ENCODE measurements at regions not wholly inside any gene's neighbourhood (a gene's known extent, or its start where the extent isn't known, plus 50 kb on each side); places are given as distances from the start of the nearest gene placed in this dataset.

DNA sequence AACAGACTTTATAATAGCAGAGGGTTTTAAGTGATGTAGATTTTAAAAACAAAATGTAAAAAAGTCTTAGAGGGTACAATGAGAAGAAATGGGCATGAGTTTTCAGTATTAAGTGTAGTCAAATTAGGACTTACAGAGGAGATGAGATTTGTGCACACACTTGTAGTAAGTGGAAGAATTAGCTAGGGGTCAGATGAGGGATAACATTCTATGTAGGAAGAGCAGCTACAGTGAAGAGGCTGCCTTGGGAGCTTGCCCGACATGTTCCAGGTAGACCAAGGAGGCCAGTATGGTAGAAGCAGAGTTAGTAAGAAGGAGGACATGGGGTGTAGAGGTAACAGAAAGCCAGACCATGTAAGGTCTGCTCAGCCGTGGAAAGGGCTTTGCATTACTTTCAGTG lies 189.2 kb upstream of the DSEL start:
- DNase-seq = no peak

DNA sequence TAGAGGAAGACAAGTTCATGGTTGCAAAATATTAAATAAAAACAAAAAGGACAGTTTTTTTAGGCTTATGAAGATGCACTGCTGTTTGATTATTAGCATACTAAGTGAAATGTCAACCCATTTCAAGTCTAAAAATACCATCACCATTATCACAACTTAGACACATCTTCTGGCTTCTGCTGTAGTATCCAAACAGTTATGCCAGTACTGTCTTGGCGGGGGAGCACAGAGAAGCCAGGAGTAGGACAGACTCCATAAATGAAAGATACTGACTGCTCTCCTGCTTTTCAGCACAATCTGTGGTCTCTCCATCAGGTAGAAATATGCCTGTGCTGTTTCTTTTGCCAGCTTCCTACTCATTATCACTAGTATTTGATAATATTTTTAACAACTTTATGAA lies 179.2 kb upstream of the DSEL start:
- no peak for DNase-seq

DNA sequence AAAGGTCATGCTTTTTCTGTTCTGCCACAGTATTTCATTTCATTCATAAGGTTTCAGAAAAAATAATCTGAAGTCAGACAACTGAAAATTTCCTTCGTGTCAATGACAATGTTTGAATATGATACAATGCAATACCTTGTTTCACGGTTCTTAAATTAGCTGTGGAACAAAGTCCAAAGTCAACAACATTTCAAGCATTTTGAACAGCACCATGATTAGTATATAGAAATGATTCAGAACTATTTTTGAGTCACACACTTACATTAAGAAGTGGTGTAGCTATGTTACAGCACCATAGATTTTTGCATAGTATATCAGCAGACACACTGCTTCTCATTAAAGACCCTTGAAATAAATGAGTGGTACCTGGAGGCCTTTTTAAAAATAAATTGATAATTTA lies 178.3 kb upstream of the DSEL start:
- DNase-seq = no peak

DNA sequence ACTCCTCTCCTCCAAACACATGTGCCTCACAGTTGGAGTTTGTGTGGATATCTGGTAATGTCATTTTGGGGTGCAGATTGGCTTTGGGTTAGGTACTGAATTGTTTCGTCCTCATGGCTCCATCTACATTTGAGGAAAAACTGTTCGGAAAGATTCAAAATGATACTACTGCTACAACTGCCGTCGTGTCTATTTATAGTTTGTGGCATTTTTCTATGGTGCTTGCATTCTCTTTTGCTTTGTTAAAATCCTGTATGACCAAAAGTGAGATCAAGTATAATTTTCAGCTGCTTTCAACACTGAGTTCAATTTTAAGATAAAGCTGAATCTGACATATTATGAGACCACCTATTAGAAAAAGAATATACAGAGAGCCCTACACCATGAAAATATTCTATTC lies 176.3 kb upstream of the DSEL start:
- DNase-seq = no peak

DNA sequence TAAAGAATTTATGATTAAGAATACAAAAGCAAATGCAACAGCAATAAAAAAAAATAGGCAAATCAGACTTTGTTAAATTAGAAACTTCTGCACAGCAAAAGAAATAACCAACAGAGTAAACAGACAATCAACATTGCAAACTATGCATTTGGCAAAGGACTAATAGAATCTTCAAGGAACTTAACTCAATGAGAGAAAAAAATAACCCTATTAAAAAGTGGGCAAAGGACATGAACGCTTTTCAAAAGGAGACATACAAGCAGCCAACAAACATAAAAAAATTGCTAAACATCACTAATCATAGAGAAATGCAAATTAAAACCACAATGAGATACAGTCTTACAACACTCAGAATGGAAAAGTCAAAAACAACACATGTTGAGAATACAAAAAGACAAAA lies 166.0 kb upstream of the DSEL start:
- no peak for DNase-seq

DNA sequence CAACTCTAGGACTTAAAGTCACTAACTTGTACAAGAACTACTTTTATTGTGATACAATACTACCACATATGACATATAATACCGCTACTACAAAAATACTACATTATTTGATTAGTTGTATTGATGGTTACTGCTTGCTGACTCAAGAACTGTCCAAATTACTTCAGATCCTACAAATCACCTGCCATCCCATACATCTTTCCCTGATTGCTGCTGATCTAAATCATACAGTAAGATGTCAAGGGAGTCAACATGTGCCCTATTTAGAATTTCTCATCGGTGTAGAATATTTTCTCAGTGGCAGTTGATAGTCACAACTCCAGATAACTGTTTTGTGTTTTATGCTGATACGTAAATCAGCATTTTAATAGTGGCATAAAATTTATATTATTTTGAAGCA lies 161.0 kb upstream of the DSEL start:
- no peak for DNase-seq

DNA sequence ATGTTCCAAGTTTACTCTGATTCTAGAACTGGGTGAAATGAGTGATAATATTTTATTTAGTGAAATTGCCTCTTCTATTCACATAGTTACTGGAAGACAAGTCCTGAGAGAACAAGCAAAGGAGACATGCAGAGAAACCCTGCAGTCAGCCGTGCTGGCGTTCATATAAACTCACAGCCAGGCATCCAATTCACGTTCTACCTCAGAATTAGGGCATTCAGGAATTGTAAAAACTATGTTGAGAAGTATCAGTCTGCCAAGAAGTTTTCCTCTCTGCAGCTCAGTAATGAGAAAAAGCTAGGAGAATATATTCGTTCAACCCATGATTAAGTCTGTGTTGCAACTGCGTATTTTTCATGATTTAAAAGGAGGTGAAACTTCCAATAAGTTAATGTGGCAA lies 156.2 kb upstream of the DSEL start:
- DNase-seq = no peak

DNA sequence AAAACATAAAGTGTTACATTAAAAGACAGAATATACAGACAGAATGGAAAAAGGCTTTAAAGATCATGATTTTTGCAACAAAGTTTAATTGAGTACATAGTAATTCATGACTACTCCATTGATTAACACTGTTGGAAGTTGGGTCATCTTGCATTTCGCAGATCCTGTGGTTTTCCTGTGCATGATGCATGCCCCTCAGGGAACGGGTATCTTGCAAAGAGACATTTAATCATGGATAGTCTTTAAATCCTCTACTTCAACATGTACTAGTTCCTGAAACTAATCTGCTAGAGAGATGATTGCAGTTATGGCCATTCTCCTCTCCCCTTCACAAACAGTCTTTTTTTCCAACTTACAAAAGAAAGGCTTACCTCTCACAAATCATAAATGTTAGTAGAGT lies 155.6 kb upstream of the DSEL start:
- DNase-seq = no peak

DNA sequence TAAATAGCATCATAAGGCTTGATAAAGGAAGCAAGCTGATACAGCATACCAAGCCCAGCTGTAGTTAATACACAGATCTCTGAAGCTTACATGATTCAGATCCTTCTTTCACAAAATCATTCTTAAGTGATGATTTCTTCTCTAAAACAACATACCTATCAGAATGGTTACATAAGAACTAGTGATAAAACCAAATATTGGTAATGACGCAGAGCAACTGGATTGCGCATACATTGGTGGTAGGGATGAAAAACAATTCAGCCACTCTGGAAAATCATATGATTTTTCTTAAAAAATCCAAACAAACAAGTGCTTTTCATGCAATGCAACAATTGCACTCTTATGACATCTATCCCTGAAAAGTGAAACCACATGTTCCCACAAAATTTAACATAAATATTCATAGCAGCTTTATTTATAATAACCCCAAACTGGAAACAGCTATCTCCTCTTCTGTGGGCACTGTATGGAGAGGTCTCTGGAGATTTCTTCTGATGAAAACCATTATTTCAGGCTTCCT lies 153.6 kb upstream of the DSEL start:
- DNase-seq = no peak

DNA sequence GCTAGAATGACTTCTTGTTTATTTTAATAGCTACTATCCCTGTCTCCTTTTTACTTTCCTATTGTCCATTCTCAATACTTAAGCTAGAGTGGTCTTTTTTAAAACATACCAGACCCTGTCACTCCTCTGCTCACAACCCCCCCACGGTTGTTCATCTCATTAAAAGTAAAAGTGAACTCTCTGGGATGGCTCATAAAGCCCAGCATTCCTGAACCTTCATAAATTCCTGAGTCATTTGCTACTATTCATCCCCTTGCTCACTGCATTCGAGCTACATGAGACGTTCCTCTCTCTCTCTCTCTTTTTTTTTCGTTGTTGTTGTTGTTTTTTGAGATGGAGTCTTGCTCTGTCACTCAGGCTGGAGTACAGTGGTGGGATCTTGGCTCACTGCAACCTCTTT lies 148.7 kb upstream of the DSEL start:
- DNase-seq = no peak

DNA sequence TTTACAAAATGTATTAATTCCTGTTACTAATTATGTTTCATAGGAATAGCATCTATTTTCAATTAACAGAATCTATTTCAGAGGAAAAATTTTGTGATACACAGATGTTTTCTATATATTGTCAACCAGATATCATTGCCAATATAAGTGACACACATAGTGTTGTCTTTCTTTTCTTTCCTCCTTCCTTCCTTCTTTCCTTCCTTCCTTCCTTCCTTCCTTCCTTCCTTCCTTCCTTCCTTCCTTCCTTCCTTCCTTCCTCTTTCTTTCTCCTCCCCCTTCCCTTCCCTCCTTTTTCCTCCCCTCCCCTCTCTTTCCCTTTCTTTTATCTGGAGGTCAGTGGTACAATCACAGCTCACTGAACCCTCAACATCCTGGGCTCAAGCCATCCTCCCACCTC lies 146.5 kb upstream of the DSEL start:
- no peak for DNase-seq

DNA sequence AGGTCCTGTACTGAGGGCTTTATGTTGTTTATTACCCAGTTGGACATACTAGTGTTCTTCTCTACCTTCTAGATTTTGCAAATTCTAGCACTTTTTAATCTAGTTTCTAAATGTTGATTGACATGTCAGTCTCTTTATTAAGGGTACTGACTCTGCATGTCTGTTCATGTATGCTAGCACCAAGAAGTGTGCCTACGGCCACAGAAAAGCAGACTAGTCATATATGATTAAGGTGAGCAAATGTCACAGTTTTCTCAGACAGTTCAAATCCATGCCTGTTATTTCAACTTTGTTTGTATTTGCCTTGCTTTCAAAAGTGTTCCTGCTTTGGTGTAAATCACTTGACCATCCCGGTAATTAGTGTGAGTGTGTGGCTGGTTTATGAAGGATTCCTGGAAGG lies 145.0 kb upstream of the DSEL start:
- DNase-seq = no peak

DNA sequence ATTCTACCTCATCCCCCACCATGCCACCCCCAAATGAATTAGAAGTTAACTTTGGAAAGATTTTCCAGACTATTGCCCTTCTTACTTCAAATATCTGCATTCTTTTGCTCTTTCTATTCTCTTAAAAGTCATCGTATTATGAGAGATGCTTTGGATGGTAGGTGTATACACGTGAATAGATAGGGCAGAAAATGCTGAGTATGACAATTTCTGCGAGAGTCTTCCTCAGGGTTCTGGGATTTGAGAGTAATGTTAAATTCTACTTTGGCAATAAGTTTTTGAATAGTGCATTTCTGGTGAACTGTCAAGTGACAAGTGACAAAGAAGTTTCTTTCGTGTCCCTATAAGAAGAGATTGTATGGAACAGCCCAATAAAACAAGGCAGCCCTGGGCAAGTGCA lies 137.6 kb upstream of the DSEL start:
- DNase-seq = no peak

DNA sequence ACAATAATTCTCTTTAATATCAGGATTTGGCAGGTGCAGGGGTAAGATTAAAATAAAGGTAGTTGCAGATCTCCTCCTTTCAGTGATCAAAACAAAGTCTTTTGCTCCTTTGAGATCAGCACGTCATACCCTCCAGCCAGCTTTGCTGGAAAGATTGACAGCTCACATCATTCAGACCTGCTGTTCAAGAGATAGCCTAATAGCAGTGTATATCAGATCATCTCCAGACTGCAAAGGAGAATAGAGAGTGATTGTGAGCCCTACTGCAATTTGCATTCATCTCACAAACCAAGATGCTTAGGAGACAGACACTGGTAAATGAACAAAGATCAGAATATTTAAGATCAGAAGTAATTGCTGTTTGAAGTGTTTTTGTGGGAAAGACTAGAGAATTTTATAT lies 135.8 kb upstream of the DSEL start:
- DNase-seq = no peak

DNA sequence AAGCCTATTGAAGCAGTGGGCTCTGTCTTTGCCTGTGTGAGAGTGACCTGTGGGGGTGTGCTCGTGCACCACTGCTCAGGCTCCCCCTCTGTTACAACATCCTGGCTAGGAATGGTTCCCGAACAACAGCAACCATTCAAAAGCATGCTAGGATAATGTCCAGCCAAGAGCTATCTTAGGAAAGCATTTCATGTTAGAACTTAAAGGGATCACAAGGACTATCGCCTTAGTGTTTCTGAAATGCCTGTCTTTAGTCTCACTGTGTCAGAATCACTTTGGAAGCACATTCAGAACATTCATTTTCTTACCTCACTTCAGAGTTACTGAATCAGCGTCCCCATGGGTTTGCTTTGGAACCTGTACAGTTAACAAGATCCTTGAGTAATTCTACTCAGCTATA lies 134.9 kb upstream of the DSEL start:
- no peak for DNase-seq

DNA sequence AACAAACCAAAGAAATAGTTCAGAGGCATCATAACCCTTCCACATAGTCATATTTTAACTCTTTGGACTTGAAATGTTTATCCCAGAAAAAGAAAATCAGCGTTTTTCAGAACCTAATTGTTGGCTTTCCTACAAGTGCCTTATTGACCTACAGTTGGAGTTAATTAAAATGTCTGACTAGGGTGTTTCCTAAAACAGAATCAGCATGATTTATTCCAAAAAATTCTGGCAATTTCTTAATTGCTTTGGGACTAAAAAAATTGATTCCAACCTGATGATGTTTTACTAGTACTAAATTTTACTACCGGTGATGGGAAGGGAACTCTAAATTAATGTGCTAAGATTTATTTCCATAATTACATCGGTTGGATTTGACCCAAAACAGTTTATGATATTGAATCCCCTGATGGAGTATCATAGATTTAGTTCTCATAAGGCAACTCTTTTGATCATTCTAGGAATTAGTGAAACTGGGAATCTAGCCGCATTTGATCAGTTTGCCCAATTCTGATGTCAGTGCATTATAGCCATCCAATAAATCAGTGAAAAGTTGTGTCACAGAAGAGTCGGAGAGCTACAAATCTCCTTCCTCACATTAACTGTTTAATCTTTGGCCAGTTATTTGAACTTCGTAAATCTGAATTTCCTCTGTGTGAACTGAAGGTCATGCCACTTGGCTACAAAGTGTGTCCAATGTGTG lies 134.3 kb upstream of the DSEL start:
- no peak for DNase-seq

DNA sequence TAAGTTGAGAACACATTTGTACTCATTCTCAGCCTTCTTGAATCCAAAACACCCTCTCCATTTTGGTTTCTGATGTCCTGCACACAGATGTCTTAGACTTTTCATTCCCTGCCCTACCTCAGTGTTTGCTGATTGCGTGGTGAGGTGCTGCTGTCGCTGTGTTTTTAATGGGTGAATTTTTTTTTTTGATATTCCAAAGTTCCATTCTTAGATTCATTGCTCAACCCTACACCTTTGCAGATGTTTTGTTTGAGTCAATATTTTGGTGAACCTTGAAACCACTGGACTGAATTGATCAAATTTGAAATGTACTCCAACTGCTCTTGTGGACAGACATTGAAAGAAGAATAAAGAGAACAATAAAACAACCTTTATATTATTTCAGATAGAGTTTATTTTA lies 130.4 kb upstream of the DSEL start:
- DNase-seq = no peak

DNA sequence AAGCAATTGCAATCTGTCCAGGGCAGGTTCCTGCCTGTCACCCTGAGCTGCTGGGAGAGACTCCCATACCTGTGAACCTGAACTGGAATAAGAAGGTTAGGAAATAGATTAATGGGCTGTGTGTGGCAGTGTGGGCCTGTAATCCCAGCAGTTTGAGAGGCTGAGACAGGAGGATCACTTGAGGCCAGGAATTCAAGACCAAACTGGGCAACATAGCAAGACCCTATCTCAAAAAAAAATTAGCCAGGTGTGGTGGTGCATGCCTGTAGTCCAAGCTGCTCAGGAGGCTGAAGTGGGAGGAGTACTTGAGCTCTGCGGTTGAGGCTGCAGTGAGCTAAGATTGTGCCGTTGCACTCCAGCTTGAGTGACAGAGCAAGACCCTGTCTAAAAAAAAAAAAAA lies 127.7 kb upstream of the DSEL start:
- DNase-seq = no peak

DNA sequence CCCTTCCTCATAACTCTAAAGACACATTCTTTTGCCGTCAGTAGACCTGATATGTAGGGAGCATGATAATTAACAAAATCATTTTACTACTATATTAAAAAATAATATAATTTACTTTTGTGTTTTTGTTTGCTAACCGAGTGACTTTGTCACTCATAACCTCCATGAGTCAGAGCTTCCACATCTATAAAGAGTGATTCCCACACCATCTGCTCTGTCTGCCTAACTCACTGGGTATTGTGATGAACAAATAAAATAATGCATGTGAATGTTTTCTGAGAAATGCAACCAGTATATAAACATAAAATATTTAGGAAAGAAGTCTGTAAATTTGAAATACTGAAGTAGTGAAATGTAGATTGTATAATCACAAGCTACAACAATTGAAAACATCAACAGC lies 123.4 kb upstream of the DSEL start:
- no peak for DNase-seq

DNA sequence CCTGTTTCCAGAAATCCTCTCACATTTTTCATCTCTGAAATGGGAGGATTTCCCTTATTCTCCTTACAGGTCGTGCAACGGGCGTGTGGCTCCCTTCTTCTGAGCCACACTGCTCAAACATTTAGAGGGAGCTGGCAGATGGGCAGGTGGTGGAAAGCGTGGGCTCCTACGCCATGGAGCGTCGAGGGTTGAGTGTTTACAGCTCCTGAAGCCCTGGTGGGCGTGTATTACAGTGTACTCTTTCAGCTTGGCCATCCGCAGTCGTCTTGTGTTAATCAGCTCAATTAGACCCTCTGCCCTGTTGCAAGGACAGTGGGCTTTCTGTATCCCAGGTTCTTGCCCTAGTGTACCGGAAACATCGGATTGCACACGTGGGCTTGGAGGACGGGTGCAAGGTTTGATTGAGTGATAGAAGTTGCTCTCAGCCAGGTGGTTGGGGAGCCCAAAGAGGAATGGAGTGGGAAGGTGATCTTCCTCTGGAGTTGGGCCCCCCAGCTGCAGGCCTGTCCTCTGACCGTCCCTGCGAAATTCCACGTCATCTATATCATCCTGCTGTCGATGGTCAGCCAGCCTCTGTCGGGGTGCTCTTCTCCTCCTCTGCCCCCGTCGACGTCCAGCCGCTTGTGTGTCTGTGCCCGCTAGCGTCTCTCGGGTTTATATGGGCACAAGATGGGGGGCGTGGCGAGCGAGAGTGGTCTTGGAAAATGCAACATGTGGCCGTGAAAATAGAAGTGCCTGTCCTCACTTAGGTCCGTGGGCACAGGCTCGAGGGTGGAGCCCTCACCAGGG lies 120.3 kb upstream of the DSEL start:
- no peak for DNase-seq

DNA sequence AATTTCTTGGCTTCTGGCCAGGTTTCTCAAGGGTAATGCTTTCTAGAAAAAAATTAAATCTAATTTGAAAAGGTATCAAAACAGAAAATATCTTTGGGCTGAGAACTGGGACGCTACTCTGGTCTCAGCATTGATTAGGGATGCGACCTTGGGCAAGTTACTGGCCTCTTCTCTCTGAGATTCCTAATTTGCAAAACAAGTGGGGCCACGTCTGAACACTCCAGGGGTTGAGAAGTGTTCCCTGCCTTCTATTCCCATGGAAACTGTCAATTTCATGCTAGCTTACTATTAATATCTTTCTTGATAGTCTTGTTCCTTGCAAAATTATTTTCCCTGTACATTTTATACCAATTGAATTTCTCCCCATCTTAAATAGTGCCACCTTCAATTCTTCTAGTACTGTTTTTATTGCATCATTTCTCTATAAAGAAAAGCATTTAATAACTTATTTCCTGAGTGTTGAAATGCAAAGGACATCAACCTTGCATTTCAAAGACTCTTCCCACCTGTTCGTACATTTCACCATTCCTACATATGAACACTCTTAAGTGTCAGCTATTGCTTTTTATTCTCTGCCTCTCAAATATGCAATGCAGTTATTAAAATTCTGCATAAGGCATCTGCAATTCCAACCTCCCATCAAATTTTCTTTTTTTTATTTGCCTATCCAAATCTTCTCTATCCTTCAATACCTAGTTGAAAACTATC lies 118.3 kb upstream of the DSEL start:
- no peak for DNase-seq

DNA sequence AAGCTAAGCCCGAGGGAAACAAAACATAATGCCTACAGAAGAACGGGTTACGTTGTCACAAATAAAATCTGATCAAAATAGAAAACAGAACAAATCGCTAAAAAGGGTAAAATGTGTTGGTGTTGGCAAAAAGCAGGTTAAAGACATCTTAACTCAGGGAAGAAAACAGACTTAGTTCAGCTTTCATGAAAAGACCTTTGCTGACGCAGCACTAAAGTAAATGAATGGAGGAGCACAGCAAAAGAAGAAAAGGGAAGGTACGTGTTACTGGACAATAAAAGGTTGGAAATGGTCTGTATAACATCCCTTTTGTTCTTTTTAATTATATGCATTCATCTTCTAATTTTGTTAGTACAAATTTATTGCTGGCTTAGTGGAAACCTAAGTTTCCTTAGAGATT lies 117.4 kb upstream of the DSEL start:
- DNase-seq = no peak

DNA sequence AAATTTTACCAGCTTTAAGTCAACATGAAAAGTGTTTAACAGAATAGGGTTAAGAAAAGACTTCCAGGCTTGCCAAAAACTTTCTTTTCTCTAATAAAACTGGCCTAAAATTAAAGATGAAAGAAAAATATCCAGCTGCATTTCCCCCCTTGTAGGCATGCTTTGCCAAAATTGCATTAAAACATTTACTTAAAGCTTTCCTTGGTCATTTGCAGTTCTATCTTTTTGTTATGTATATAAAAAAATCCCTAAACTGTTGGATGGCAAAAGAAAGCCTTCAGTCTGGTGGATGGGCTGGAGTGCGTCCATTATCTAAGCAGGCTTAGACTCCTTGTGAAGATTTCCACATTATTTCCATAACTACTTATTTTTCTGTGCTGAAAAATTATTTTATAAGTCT lies 105.4 kb upstream of the DSEL start:
- no peak for DNase-seq

DNA sequence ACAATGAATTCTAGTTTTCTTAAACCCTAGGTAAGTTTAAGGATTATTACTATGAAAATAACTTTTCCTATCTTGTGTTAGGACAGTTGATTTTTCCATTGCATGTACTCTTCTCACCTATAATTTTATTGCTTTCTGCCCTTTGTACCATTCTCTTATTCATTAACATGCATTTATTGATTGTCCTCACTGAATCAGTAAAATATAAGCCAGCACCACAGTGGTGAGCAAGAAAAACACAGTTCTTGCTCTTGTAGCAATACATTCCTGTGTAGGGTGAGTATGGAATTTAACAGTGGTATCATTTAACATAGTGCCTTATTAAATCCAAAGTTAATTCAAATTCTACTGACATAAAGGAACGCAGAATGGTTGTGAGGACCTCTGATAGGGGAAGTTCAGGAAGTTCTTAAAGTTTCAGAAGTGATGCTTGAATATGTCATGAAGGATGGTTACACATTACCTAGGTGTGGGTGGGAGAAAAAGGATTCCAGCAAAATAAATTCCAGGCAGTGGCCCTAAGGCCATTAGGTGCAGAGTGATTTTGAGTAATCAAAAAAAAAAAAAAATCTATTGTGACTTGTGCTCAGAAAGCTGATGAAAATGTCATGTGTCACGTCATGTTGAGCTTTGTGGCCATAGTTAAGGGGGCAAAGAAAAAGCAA lies 104.7 kb upstream of the DSEL start:
- no peak for DNase-seq
